ENCODE measurements at regions not wholly inside any gene's neighbourhood (a gene's known extent, or its start where the extent isn't known, plus 50 kb on each side); places are given as distances from the start of the nearest gene placed in this dataset.

- TF ChIP-seq CTCF (IDR thresholded peaks at IDR 0.05) (no peak), POLR2A (IDR thresholded peaks at IDR 0.05) (no peak), POLR2AphosphoS5 (IDR thresholded peaks at IDR 0.05) (no peak)
These were observed 118.8 kb downstream of the GADD45G start for GRCh38 chr9:89723469-89724100.

Data from gastroesophageal sphincter (tissue), 3 donors.